ENCODE measurements at regions not wholly inside any gene's neighbourhood (a gene's known extent, or its start where the extent isn't known, plus 50 kb on each side); places are given as distances from the start of the nearest gene placed in this dataset.
A peak's percentile ranks its signal among the peaks of the same experiment; 100 is the strongest.
"Not testable (repeated sequence)": the region's sequence is repeated elsewhere in the genome, so short reads cannot be mapped to it uniquely, and the experiment has no call there.

DNA sequence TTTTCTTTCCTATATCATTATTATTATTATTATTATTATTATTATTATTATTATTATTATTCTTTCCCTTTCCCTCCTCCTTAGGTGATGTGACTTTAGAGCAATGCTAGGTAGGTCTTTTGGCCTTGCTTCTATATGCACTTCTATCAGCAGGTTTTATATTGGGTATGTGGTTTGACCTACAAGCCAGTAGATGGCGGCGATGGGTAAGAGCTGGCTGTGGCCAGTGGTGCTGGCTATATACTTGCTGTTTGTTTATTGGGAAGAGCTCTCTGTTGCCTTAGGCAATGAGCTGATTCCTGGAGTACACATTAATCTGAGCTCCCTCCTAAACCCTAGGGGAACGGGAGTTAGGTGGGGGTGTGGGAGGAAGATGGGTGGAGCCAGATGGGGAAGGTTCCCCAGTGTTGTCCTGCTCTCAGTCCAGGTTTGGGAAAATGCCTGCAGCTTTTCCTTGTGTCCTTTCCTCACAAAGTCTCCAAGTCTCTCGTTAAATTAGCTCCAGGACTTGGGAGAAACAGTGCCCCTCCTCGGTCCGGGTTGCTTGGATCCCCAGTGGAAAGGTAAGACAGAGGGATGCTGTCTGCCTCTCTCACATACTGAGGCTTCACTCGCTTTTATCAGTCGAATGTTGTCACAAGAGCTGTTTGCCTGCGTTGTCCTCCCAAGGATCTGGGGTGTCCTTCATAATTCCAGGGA is 72.2 kb upstream of the HNRNPA1L2 start:
- H2AK5ac ChIP-seq (ENCODE audit: low read depth, low read length); H2AFZ ChIP-seq (replicated peaks; ENCODE audit: low read length, poor library complexity); H3K4me1 ChIP-seq (ENCODE audit: control insufficient read depth, insufficient read depth, low read length); H3K18ac ChIP-seq (ENCODE audit: low read depth, low read length); H3K14ac ChIP-seq (replicated peaks; ENCODE audit: low read depth, low read length); BruUV-seq (replicated peaks); H3K56ac ChIP-seq (ENCODE audit: extremely low read depth, insufficient read depth, low read length); in situ Hi-C loops (cut with MboI; ENCODE audit: low sequenced_read_pairs); H2BK20ac ChIP-seq (ENCODE audit: low read depth, low read length); H2AK9ac ChIP-seq (replicated peaks; ENCODE audit: low read depth, low read length, poor library complexity); H2BK120ac ChIP-seq (ENCODE audit: low read depth, low read length); H3K27me3 ChIP-seq (ENCODE audit: control insufficient read depth, insufficient read depth, low read length); H3K4me3 ChIP-seq (ENCODE audit: insufficient read depth, low read depth, low read length); H3K4ac ChIP-seq (ENCODE audit: low read depth, low read length); H2BK15ac ChIP-seq (ENCODE audit: low read depth, low read length); H3K9ac ChIP-seq (ENCODE audit: low read depth, low read length); H3K79me1 ChIP-seq (ENCODE audit: low read depth in 1 of 2, low read length in 2 of 2); H4K20me1 ChIP-seq (ENCODE audit: insufficient read depth, low read length); H3K9me3 ChIP-seq (ENCODE audit: control insufficient read depth, insufficient read depth, low read length); H3K36me3 ChIP-seq (ENCODE audit: control insufficient read depth, insufficient read depth, low read length); H3K23ac ChIP-seq (ENCODE audit: low read depth, low read length); POLR2A ChIA-PET (ENCODE audit: unreplicated experiment); H4K91ac ChIP-seq (ENCODE audit: insufficient read depth, low read depth, low read length); H3K9me1 ChIP-seq (ENCODE audit: insufficient read depth, low read length); H3K27ac ChIP-seq (ENCODE audit: insufficient read depth, low read length); H2BK5ac ChIP-seq (ENCODE audit: low read depth, low read length, poor library complexity, severe bottlenecking); dilution Hi-C loops (cut with HindIII; ENCODE audit: low sequenced_read_pairs, unreplicated experiment); H4K5ac ChIP-seq (ENCODE audit: low read depth, low read length): not testable (repeated sequence)
- peak; percentile 67 for DNase-seq
- no CpG with 5 or more reads among the region's 9 CpGs for WGBS, 2 experiments (ENCODE audit: extremely low coverage in 2 of 2, insufficient read length in 1 of 2)
- TF ChIP-seq RAD21 (IDR thresholded peaks at IDR 0.05; ENCODE audit: low read length), result peak; percentile 52
- TF ChIP-seq SMC3 (IDR thresholded peaks at IDR 0.05; ENCODE audit: low read depth, low read length), result peak; percentile 29; the same call in 1 of the 2 replicates
- TF ChIP-seq, protein P1, sequence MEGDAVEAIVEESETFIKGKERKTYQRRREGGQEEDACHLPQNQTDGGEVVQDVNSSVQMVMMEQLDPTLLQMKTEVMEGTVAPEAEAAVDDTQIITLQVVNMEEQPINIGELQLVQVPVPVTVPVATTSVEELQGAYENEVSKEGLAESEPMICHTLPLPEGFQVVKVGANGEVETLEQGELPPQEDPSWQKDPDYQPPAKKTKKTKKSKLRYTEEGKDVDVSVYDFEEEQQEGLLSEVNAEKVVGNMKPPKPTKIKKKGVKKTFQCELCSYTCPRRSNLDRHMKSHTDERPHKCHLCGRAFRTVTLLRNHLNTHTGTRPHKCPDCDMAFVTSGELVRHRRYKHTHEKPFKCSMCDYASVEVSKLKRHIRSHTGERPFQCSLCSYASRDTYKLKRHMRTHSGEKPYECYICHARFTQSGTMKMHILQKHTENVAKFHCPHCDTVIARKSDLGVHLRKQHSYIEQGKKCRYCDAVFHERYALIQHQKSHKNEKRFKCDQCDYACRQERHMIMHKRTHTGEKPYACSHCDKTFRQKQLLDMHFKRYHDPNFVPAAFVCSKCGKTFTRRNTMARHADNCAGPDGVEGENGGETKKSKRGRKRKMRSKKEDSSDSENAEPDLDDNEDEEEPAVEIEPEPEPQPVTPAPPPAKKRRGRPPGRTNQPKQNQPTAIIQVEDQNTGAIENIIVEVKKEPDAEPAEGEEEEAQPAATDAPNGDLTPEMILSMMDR (conservative IDR thresholded peaks at IDR 0.05; ENCODE audit: low read depth, low read length), result peak; percentile 44
- Histone ChIP-seq H3K4me2 (ENCODE audit: low read depth, low read length) (peak overlapping the region; percentile 59; the same call in 1 of the 2 replicates), H4K8ac (ENCODE audit: low read depth in 2 of 2, low read length in 2 of 2) (0 out of 4 replicates have a peak overlapping the region, but pooled peaks of 1 of the 2 experiments have one; percentile 16)
- intact Hi-C loops (cut with micrococcal nuclease), result loop anchor here (10.0 kb wide), 2 partner anchors 85 to 395 kb away; partner anchors contain the start of gene SUGT1
- peak; percentile 99 for ATAC-seq (ENCODE audit: low read depth)
- CTCF ChIA-PET, result interaction anchor here (0.7 to 1.3 kb wide), 2 partner anchors 83 to 401 kb away, joined by 3 read pairs; partner anchors contain the start of gene SUGT1

DNA sequence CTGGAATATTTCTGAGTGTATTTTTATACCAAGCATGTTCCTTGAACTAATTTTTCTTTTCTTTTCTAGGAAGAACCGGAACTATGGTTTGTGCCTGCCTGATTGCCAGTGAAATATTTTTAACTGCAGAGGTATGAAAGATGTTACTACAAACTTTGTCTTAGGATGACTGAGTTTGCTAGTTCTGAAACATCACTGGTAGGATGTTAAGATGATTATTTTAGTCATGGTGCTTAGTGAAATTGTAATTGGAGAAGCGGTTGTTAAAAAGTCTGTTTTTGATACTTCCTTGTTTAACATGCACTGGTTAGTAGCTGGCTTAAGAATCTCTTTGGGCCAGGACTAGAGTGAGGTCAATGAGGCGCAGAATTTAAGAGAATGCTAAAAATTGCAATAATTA is 71.1 kb upstream of the HNRNPA1L2 start:
- H3K56ac ChIP-seq (ENCODE audit: extremely low read depth, insufficient read depth, low read length); dilution Hi-C loops (cut with HindIII; ENCODE audit: low sequenced_read_pairs, unreplicated experiment); H3K14ac ChIP-seq (replicated peaks; ENCODE audit: low read depth, low read length); H2BK15ac ChIP-seq (ENCODE audit: low read depth, low read length); H4K5ac ChIP-seq (ENCODE audit: low read depth, low read length); H3K27ac ChIP-seq (ENCODE audit: insufficient read depth, low read length); H2BK120ac ChIP-seq (ENCODE audit: low read depth, low read length); H4K20me1 ChIP-seq (ENCODE audit: insufficient read depth, low read length); H2AK9ac ChIP-seq (replicated peaks; ENCODE audit: low read depth, low read length, poor library complexity); DNase-seq; ATAC-seq (ENCODE audit: low read depth); H3K18ac ChIP-seq (ENCODE audit: low read depth, low read length); BruUV-seq (replicated peaks); H4K91ac ChIP-seq (ENCODE audit: insufficient read depth, low read depth, low read length); H4K8ac ChIP-seq (ENCODE audit: low read depth in 2 of 2, low read length in 2 of 2); H3K4ac ChIP-seq (ENCODE audit: low read depth, low read length); CTCF ChIA-PET; H3K27me3 ChIP-seq (ENCODE audit: control insufficient read depth, insufficient read depth, low read length); H3K23ac ChIP-seq (ENCODE audit: low read depth, low read length); in situ Hi-C loops (cut with MboI; ENCODE audit: low sequenced_read_pairs); POLR2A ChIA-PET (ENCODE audit: unreplicated experiment); H2BK20ac ChIP-seq (ENCODE audit: low read depth, low read length); H3K9me1 ChIP-seq (ENCODE audit: insufficient read depth, low read length); H2BK5ac ChIP-seq (ENCODE audit: low read depth, low read length, poor library complexity, severe bottlenecking); H2AFZ ChIP-seq (replicated peaks; ENCODE audit: low read length, poor library complexity); H3K4me2 ChIP-seq (ENCODE audit: low read depth, low read length); H3K79me1 ChIP-seq (ENCODE audit: low read depth in 1 of 2, low read length in 2 of 2); H3K4me3 ChIP-seq (ENCODE audit: insufficient read depth, low read depth, low read length); H3K9me3 ChIP-seq (ENCODE audit: control insufficient read depth, insufficient read depth, low read length); H3K36me3 ChIP-seq (ENCODE audit: control insufficient read depth, insufficient read depth, low read length); H2AK5ac ChIP-seq (ENCODE audit: low read depth, low read length); H3K9ac ChIP-seq (ENCODE audit: low read depth, low read length); H3K4me1 ChIP-seq (ENCODE audit: control insufficient read depth, insufficient read depth, low read length): not testable (repeated sequence)
- intact Hi-C loops (cut with micrococcal nuclease), result loop anchor here (10.0 kb wide), 2 partner anchors 84 to 394 kb away; partner anchors contain the start of gene SUGT1
- no CpG with 5 or more reads among the region's 3 CpGs for WGBS, 2 experiments (ENCODE audit: extremely low coverage in 2 of 2, insufficient read length in 1 of 2)
